K562 (cell line): ENCODE measurements at regions not wholly inside any gene's neighbourhood (a gene's known extent, or its start where the extent isn't known, plus 50 kb on each side); places are given as distances from the start of the nearest gene placed in this dataset.

Source experiments
- ASH1L ChIP-seq: fragments of 450-650 bp; IDR thresholded peaks from 2 replicates; pipeline ENCODE4 v1.6.1; 2018; ENCODE audit warnings: borderline replicate concordance, mild to moderate bottlenecking, low read depth; ENCODE audit not compliant: partially characterized antibody
- BRF1 ChIP-seq: IDR thresholded peaks from 3 replicates; pipeline ENCODE4 v1.6.1; 2011; ENCODE audit warnings: borderline replicate concordance, mild to moderate bottlenecking; ENCODE audit not compliant: insufficient read length; ENCODE audit errors: extremely low read depth
- CBX2 ChIP-seq: fragments of 200-600 bp; sonication (generic); IDR thresholded peaks from one replicate; pipeline ENCODE4 v1.6.1; 2012; ENCODE audit warnings: mild to moderate bottlenecking, low read length, inconsistent platforms; ENCODE audit not compliant: insufficient read depth, poor library complexity, severe bottlenecking
- ELF4 ChIP-seq: fragments of 450-650 bp; formaldehyde crosslinking; IDR thresholded peaks from 2 replicates; pipeline ENCODE4 v1.4.0; 2022; ENCODE audit warnings: missing genetic modification characterization
- FOXM1 ChIP-seq, 2 experiments: fragments of 450-650 bp in 1 of 2; sonication (generic) in 1 of 2; formaldehyde crosslinking in 1 of 2; IDR thresholded peaks; 2 replicates each; pipeline versions ENCODE4 v1.6.1 to v1.9.0; 2017 to 2022; ENCODE audit warnings: low read depth in 2 of 2, mild to moderate bottlenecking in 2 of 2, missing genetic modification reagents in 1 of 2, moderate library complexity in 1 of 2
- HIVEP1 ChIP-seq: fragments of 250-450 bp; sonication (Bioruptor Pico); IDR thresholded peaks from 2 replicates; pipeline ENCODE4 v1.4.0; 2020; ENCODE audit warnings: mild to moderate bottlenecking
- PTRF ChIP-seq: fragments of 450-650 bp; IDR thresholded peaks from 2 replicates; pipeline ENCODE4 v1.6.1; 2016; ENCODE audit warnings: mild to moderate bottlenecking, missing genetic modification characterization, missing compliant biosample characterization
- RBM34 ChIP-seq: fragments of 200-400 bp; formaldehyde crosslinking; IDR thresholded peaks from 2 replicates; pipeline ENCODE4 v1.6.1; 2018; ENCODE audit warnings: low read length, borderline replicate concordance; ENCODE audit not compliant: insufficient read depth
- SP2 ChIP-seq: IDR thresholded peaks from 2 replicates; pipeline ENCODE4 v1.6.1; 2011; ENCODE audit warnings: mild to moderate bottlenecking, low read depth, low read length, moderate library complexity; ENCODE audit not compliant: poor library complexity, severe bottlenecking; ENCODE audit errors: extremely low read depth
- STAT5A ChIP-seq: IDR thresholded peaks from 2 replicates; pipeline ENCODE4 v1.6.1; 2012; ENCODE audit warnings: low read length, inconsistent platforms, borderline replicate concordance
- ZNF830 ChIP-seq: fragments of 250-450 bp; sonication (Bioruptor Pico); IDR thresholded peaks from 2 replicates; pipeline ENCODE4 v1.5.0; 2021; ENCODE audit warnings: mild to moderate bottlenecking
- TF ChIP-seq, protein P1 (sequence below): fragments of 250-450 bp; sonication (Bioruptor Pico); IDR thresholded peaks from 2 replicates; pipeline ENCODE4 v1.4.0; 2020; ENCODE audit warnings: mild to moderate bottlenecking, moderate library complexity, borderline replicate concordance

DNA sequence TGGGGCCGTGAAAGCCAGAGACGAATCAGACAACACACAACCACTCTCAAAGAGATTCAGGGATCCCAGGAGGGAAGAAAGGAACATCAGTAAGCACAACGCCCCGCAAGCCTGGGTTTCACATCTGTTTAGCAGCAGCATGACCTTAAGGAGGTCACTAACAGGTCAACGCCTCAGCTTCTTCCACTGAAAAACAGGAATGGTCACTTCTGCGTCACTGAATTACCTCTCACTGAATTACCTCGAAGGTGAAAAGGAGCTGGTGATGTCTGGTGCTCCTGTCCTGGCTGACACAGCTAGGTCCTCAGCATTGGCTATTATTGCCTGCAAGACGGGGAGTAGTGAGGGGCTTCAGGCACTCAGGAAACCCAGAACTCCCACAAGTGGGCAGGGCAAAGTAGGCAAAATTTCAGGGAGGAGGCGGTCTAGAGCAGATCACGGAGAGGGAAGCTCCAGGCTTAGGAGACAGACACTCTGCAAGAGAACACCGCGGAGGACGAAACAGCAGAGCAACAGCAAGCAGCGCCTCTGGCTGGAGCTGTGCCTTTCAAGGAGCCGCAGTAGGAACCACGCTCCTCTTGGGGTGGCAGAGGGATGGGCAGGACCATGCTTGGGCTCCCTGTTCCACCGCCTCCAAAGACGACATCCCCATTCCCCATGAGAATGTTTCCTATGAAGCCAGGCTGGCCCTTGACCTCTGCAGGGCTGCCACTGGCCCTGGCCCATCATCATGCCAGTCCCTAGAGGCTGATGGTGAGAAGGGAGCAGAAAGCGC lies 108.4 kb downstream of the SINHCAF start (continued):
- TF ChIP-seq SP2 = no peak
- TF ChIP-seq ZNF830 (CRISPR knock-in tag) = no peak
- TF ChIP-seq ELF4 (CRISPR knock-in tag) = no peak
- no peak for TF ChIP-seq BRF1
- no peak for TF ChIP-seq STAT5A
- no peak for TF ChIP-seq RBM34
- TF ChIP-seq ASH1L = no peak
- TF ChIP-seq, protein P1, sequence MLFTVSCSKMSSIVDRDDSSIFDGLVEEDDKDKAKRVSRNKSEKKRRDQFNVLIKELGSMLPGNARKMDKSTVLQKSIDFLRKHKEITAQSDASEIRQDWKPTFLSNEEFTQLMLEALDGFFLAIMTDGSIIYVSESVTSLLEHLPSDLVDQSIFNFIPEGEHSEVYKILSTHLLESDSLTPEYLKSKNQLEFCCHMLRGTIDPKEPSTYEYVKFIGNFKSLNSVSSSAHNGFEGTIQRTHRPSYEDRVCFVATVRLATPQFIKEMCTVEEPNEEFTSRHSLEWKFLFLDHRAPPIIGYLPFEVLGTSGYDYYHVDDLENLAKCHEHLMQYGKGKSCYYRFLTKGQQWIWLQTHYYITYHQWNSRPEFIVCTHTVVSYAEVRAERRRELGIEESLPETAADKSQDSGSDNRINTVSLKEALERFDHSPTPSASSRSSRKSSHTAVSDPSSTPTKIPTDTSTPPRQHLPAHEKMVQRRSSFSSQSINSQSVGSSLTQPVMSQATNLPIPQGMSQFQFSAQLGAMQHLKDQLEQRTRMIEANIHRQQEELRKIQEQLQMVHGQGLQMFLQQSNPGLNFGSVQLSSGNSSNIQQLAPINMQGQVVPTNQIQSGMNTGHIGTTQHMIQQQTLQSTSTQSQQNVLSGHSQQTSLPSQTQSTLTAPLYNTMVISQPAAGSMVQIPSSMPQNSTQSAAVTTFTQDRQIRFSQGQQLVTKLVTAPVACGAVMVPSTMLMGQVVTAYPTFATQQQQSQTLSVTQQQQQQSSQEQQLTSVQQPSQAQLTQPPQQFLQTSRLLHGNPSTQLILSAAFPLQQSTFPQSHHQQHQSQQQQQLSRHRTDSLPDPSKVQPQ (CRISPR knock-in tag) = no peak
- TF ChIP-seq FOXM1 (IDR thresholded peaks at IDR 0.05; ENCODE audit: low read depth) = no peak
- no peak for TF ChIP-seq FOXM1 (CRISPR knock-in tag; IDR thresholded peaks at IDR 0.05; ENCODE audit: low read depth)
- no peak for TF ChIP-seq HIVEP1 (CRISPR knock-in tag)
- no peak for TF ChIP-seq PTRF (tag)
- TF ChIP-seq CBX2 = no peak
